ENCODE measurements at regions not wholly inside any gene's neighbourhood (a gene's known extent, or its start where the extent isn't known, plus 50 kb on each side); places are given as distances from the start of the nearest gene placed in this dataset.

DNA sequence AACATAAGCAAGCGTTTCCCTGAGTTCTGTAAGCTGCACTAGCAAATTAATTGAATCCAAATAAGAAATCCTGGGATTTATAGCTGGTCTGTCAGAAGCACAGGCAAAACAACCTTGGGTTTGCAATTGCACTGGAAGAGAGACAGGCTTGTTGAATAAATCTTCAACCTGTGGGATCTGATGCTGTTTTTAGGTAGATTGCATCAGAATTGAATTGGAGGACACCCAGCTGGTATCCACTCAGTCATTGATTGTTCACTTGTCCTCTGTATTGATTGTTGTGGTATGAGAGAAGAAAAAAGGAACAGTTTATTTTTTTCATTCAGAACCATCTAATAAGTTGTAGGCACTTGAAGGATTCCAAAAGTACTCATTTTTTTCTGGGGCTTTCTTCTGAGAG lies 497.4 kb downstream of the SIPA1L2 start:
- no peak overlapping the region for H3K56ac ChIP-seq (ENCODE audit: extremely low read depth, insufficient read depth, low read length)
- no peak overlapping the region for H4K91ac ChIP-seq (ENCODE audit: insufficient read depth, low read depth, low read length)
- H2BK15ac ChIP-seq (ENCODE audit: low read depth, low read length) = no peak overlapping the region
- no peaks in the 10 kb centered on the region for H3K27me3 ChIP-seq (ENCODE audit: control insufficient read depth, insufficient read depth, low read length)
- no peaks in the 10 kb centered on the region for H3K4me1 ChIP-seq (ENCODE audit: control insufficient read depth, insufficient read depth, low read length)
- H3K4me2 ChIP-seq (ENCODE audit: low read depth, low read length) = no peak overlapping the region
- no peak overlapping the region for H4K5ac ChIP-seq (ENCODE audit: low read depth, low read length)
- H3K36me3 ChIP-seq (ENCODE audit: control insufficient read depth, insufficient read depth, low read length) = no peaks in the 10 kb centered on the region
- H3K23ac ChIP-seq (ENCODE audit: low read depth, low read length) = no peak overlapping the region
- H3K4ac ChIP-seq (ENCODE audit: low read depth, low read length) = no peak overlapping the region
- H2AK9ac ChIP-seq (replicated peaks; ENCODE audit: low read depth, low read length, poor library complexity) = no peak overlapping the region
- intact Hi-C loops (cut with micrococcal nuclease) (no loop called here), dilution Hi-C loops (cut with HindIII; ENCODE audit: low sequenced_read_pairs, unreplicated experiment) (no loop called here), in situ Hi-C loops (cut with MboI; ENCODE audit: low sequenced_read_pairs) (no loop called here)
- H2AK5ac ChIP-seq (ENCODE audit: low read depth, low read length) = no peak overlapping the region
- H3K9me1 ChIP-seq (ENCODE audit: insufficient read depth, low read length) = no peaks in the 10 kb centered on the region
- no TSS peak for BruUV-seq (replicated peaks)
- H4K20me1 ChIP-seq (ENCODE audit: insufficient read depth, low read length) = no peaks in the 10 kb centered on the region
- no peak for ATAC-seq (ENCODE audit: low read depth)
- H3K9ac ChIP-seq (ENCODE audit: low read depth, low read length) = no peak overlapping the region
- WGBS, 2 experiments (ENCODE audit: extremely low coverage in 2 of 2, insufficient read length in 1 of 2) = no CpG with 5 or more reads among the region's 1 CpG
- no peak for DNase-seq
- no peak overlapping the region for H3K18ac ChIP-seq (ENCODE audit: low read depth, low read length)
- CTCF ChIA-PET = no interaction called here
- no peak overlapping the region for H3K27ac ChIP-seq (ENCODE audit: insufficient read depth, low read length)
- POLR2A ChIA-PET (ENCODE audit: unreplicated experiment) = no interaction called here
- no peak overlapping the region for H2BK5ac ChIP-seq (ENCODE audit: low read depth, low read length, poor library complexity, severe bottlenecking)
- no peak overlapping the region for H3K14ac ChIP-seq (replicated peaks; ENCODE audit: low read depth, low read length)
- H2BK120ac ChIP-seq (ENCODE audit: low read depth, low read length) = no peak overlapping the region
- no peak overlapping the region for H2BK20ac ChIP-seq (ENCODE audit: low read depth, low read length)
- no peak overlapping the region for H4K8ac ChIP-seq (ENCODE audit: low read depth in 2 of 2, low read length in 2 of 2)
- no peak overlapping the region for H3K4me3 ChIP-seq (ENCODE audit: insufficient read depth, low read depth, low read length)
- H2AFZ ChIP-seq (replicated peaks; ENCODE audit: low read length, poor library complexity) = no peak overlapping the region
- H3K79me1 ChIP-seq (ENCODE audit: low read depth in 1 of 2, low read length in 2 of 2) = no peaks in the 10 kb centered on the region
- TF ChIP-seq NFE2L2 (IDR thresholded peaks at IDR 0.05; ENCODE audit: low read depth, low read length) (no peak), RCOR1 (IDR thresholded peaks at IDR 0.05; ENCODE audit: insufficient replicate concordance, low read length) (no peak), CEBPB (IDR thresholded peaks at IDR 0.05; ENCODE audit: low read depth, low read length) (no peak), MAFK (IDR thresholded peaks at IDR 0.05; ENCODE audit: low read depth, low read length) (no peak), SMC3 (IDR thresholded peaks at IDR 0.05; ENCODE audit: low read depth, low read length) (no peak), MAZ (IDR thresholded peaks at IDR 0.05; ENCODE audit: borderline replicate concordance, low read depth, low read length) (no peak), CHD1 (IDR thresholded peaks at IDR 0.05; ENCODE audit: low read depth, low read length) (no peak), RFX5 (IDR thresholded peaks at IDR 0.05; ENCODE audit: low read depth, low read length) (no peak), POLR2A (IDR thresholded peaks at IDR 0.05; ENCODE audit: low read depth, low read length) (no peak), BHLHE40 (IDR thresholded peaks at IDR 0.05; ENCODE audit: low read depth, low read length) (no peak), MXI1 (IDR thresholded peaks at IDR 0.05; ENCODE audit: borderline replicate concordance, low read depth, low read length) (no peak), CTCF (conservative IDR thresholded peaks at IDR 0.05; ENCODE audit: low read depth, low read length) (no peak), RAD21 (IDR thresholded peaks at IDR 0.05; ENCODE audit: low read length) (no peak), FOS (IDR thresholded peaks at IDR 0.05; ENCODE audit: low read depth, low read length) (no peak)
- TF ChIP-seq, protein P1, sequence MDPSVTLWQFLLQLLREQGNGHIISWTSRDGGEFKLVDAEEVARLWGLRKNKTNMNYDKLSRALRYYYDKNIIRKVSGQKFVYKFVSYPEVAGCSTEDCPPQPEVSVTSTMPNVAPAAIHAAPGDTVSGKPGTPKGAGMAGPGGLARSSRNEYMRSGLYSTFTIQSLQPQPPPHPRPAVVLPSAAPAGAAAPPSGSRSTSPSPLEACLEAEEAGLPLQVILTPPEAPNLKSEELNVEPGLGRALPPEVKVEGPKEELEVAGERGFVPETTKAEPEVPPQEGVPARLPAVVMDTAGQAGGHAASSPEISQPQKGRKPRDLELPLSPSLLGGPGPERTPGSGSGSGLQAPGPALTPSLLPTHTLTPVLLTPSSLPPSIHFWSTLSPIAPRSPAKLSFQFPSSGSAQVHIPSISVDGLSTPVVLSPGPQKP (IDR thresholded peaks at IDR 0.05; ENCODE audit: borderline replicate concordance, low read depth, low read length) = no peak
- TF ChIP-seq, protein P2, sequence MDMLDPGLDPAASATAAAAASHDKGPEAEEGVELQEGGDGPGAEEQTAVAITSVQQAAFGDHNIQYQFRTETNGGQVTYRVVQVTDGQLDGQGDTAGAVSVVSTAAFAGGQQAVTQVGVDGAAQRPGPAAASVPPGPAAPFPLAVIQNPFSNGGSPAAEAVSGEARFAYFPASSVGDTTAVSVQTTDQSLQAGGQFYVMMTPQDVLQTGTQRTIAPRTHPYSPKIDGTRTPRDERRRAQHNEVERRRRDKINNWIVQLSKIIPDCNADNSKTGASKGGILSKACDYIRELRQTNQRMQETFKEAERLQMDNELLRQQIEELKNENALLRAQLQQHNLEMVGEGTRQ (IDR thresholded peaks at IDR 0.05; ENCODE audit: low read depth, low read length) = no peak
- H3K9me3 ChIP-seq (ENCODE audit: control insufficient read depth, insufficient read depth, low read length) = no peaks in the 10 kb centered on the region; the same call in 1 of the 2 replicates

Data from IMR-90 (cell line).